Activated naive CD4-positive, alpha-beta T cell treated with anti-CD3 and anti-CD28 coated beads, Interleukin-2, amount 10 ng/mL, durations not matched to agents 7 days and 5 days (primary cell): ENCODE measurements at regions not wholly inside any gene's neighbourhood (a gene's known extent, or its start where the extent isn't known, plus 50 kb on each side); places are given as distances from the start of the nearest gene placed in this dataset.

Experiments
- CTCF ChIA-PET: fragments of 350-600 bp; sonication (Branson Sonifier 250); formaldehyde crosslinking; loops from one replicate; lab custom pipeline; 2021; ENCODE audit warnings: antibody characterized with exemption; lab: Charles Lee
- DNase-seq: peaks from one replicate; pipeline ENCODE4 v3.0.0-alpha.2; 2020
- H3K27ac Mint-ChIP-seq: one replicate; pipeline ENCODE4 v1.8.0; 2021; ENCODE audit warnings: mild to moderate bottlenecking, moderate library complexity, mixed read lengths
- H3K27me3 Mint-ChIP-seq: one replicate; pipeline ENCODE4 v1.8.0; 2021; ENCODE audit warnings: mild to moderate bottlenecking, mixed read lengths
- H3K36me3 Mint-ChIP-seq: one replicate; pipeline ENCODE4 v1.8.0; 2021; ENCODE audit warnings: mixed read lengths
- H3K4me1 Mint-ChIP-seq: one replicate; pipeline ENCODE4 v1.8.0; 2021; ENCODE audit warnings: mixed read lengths
- H3K4me3 Mint-ChIP-seq: one replicate; pipeline ENCODE4 v1.8.0; 2021; ENCODE audit warnings: mild to moderate bottlenecking, moderate library complexity, mixed read lengths
- H3K9me3 Mint-ChIP-seq: one replicate; pipeline ENCODE4 v1.8.0; 2021; ENCODE audit warnings: mixed read lengths

DNA sequence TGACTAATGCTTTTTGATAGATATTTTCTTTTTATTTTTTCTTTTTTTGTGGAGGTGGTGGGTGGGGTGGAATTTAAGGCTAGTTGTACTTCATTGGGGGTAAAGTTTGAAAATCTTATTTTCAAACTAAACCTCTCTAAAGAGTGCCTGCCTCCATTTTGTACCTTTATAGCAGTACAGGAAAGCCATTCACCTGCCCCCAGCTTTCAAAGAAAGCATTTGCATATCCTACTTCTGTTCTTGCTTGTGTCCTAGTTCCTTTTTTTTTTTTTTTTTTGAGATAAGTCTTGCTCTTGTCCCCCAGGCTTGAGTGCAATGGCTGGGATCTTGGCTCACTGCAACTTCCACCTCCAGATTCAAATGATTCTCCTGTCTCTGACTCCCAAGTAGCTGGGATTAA lies 766.2 kb upstream of the LRRC4C start:
- Mint-ChIP-seq H3K4me3 (no peak overlapping the region), H3K9me3 (peaks cover 10% of the 10 kb centered on the region), H3K4me1 (no peaks in the 10 kb centered on the region), H3K27ac (no peak overlapping the region), H3K36me3 (no peaks in the 10 kb centered on the region), H3K27me3 (no peaks in the 10 kb centered on the region)
- CTCF ChIA-PET, result no interaction called here
- no peak for DNase-seq

DNA sequence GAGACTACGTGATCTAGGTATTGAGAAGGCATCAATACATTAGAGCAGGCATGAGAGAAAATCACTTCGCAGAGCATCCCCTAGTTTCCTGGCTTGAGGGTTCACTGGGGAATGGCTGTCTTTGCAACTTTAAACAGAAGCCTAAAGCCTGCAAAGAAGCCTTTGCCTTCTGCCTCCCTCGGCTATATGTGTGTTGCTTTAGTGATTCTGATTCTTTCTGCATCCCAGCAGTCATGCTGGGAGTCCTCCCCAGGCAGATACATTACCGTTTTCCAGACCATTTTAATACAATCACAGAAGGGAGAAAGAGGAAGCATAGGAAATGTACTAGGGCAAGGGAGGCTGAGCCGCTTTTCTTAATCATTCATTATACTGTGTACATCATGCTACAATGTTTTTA lies 773.2 kb upstream of the LRRC4C start:
- Mint-ChIP-seq H3K9me3 (peaks cover 6% of the 10 kb centered on the region), H3K4me3 (no peak overlapping the region), H3K36me3 (no peaks in the 10 kb centered on the region), H3K27me3 (no peaks in the 10 kb centered on the region), H3K27ac (no peak overlapping the region), H3K4me1 (no peaks in the 10 kb centered on the region)
- CTCF ChIA-PET, result no interaction called here
- DNase-seq, result no peak

DNA sequence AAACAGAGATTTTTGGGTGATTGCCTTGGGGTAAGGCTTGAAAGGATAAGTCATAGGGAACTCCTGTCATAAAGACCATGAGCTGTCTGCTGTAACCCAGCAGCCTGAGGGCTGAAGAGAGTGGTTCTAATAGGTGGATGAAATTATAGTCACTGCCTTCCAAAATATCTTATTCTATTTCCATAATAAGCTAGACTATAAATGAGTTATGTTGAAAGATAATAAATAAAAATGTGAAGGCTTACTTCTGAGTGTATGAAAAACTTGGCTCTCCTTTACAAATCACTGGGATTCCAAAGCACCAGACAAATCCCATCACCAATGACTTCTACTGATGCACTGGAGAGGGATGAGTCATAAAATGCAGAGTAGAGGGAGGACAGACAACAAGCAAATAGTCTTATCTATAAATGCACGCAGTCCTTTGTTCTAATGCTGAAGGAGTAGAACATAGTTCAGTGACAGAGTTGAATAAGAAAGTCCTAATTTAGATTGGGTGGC lies 775.0 kb upstream of the LRRC4C start:
- H3K9me3 Mint-ChIP-seq, result peaks cover 11% of the 10 kb centered on the region
- H3K27ac Mint-ChIP-seq, result no peak overlapping the region
- H3K36me3 Mint-ChIP-seq, result no peaks in the 10 kb centered on the region
- DNase-seq, result no peak
- H3K4me3 Mint-ChIP-seq, result no peak overlapping the region
- CTCF ChIA-PET, result no interaction called here
- no peaks in the 10 kb centered on the region for H3K4me1 Mint-ChIP-seq
- H3K27me3 Mint-ChIP-seq, result no peaks in the 10 kb centered on the region

DNA sequence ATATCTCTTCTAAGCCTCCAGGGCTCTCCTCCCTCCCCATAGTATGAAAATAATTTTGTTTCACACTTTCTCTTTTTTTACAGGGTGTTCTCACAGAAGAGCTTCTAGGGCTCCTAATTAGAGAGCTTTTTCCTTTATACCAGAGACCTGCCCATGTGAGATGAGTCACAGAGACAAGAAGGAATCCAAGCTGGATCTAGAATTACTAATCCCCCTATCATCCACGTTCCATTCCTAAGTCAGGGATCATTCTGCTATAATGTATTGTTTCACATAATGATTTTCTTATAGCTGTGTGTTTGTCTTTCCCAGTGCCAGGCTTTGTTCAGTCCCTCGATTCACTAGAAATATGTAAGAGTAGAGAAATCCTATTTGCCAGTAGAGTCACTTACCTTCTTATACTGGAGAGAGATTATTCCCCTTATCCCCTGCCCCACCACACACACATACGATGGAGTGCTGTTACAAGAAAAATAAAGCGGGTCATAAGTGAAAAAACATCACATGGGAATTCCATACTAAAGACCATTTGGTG lies 778.3 kb upstream of the LRRC4C start:
- CTCF ChIA-PET, result no interaction called here
- H3K9me3 Mint-ChIP-seq, result peaks cover 14% of the 10 kb centered on the region
- no peak overlapping the region for H3K4me3 Mint-ChIP-seq
- no peaks in the 10 kb centered on the region for H3K36me3 Mint-ChIP-seq
- H3K4me1 Mint-ChIP-seq, result no peaks in the 10 kb centered on the region
- no peak for DNase-seq
- no peak overlapping the region for H3K27ac Mint-ChIP-seq
- no peaks in the 10 kb centered on the region for H3K27me3 Mint-ChIP-seq

DNA sequence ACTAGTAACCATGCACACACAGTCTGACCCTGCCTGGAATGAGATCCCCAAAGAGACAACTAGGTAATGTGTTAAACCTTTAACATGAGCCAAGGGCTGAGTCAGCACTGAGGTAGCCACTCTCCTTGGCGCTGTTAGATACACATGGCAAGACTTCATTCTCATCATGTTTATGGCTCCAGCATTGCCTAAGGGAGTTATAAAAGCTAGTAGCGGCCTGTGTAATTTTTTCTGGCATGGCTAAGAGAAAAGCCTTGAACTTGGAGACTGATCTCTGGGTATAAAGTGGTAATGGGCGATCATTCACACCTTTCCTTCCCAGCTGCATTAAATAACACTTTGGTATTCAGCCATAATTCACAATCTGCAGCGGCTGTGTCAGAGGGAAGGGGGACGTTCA lies 779.7 kb upstream of the LRRC4C start:
- CTCF ChIA-PET, result no interaction called here
- Mint-ChIP-seq H3K9me3 (peaks cover 16% of the 10 kb centered on the region), H3K27ac (no peak overlapping the region), H3K4me3 (no peak overlapping the region), H3K27me3 (no peaks in the 10 kb centered on the region), H3K36me3 (no peaks in the 10 kb centered on the region), H3K4me1 (no peaks in the 10 kb centered on the region)
- no peak for DNase-seq

DNA sequence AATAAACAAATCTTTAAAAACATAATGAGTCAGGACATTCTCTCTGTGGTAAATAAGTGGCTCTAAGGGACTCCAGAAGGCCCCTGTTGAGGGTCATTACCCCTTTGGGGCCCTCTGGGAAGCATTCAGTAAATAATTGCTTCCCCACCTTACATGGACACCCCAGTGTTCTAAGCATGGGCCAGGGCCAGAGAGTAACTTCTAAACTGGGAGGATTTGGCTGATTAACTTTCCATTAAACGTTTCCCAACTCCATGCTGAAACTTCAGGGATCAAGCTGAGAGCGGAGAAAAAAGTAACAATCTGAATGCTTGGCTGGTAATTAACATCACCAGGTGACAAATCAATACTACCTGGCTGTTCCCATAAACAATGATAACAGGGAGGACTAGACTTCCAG lies 783.9 kb upstream of the LRRC4C start:
- no peaks in the 10 kb centered on the region for H3K4me1 Mint-ChIP-seq
- no peaks in the 10 kb centered on the region for H3K27me3 Mint-ChIP-seq
- CTCF ChIA-PET, result no interaction called here
- no peaks in the 10 kb centered on the region for H3K36me3 Mint-ChIP-seq
- H3K9me3 Mint-ChIP-seq, result peaks cover 13% of the 10 kb centered on the region
- no peak for DNase-seq
- H3K4me3 Mint-ChIP-seq, result no peak overlapping the region
- no peak overlapping the region for H3K27ac Mint-ChIP-seq

DNA sequence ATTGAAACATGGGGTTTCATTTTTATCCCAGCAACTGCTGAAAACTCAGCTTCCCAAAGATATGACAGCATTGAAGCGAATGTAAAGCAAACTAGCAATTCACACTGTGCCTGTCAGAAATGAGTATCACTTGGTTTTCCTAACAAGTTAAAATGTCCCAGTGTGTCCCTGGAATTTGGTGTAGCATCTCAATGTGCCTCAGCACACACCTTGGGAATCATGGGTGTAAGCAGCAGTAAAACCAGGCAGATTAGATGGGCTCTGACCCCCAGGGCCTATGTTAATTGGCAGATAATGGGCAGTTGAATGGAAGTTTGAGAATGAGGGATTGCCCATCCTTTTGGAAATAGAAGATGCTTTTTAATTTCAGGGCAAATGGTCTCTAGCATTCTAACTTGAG lies 784.9 kb upstream of the LRRC4C start:
- H3K9me3 Mint-ChIP-seq, result peaks cover 10% of the 10 kb centered on the region
- CTCF ChIA-PET, result no interaction called here
- DNase-seq, result no peak
- H3K27me3 Mint-ChIP-seq, result no peaks in the 10 kb centered on the region
- H3K4me1 Mint-ChIP-seq, result no peaks in the 10 kb centered on the region
- no peaks in the 10 kb centered on the region for H3K36me3 Mint-ChIP-seq
- H3K4me3 Mint-ChIP-seq, result no peak overlapping the region
- no peak overlapping the region for H3K27ac Mint-ChIP-seq

GRCh38 chr11:42249401-42249800 lies 789.9 kb upstream of the LRRC4C start:
- H3K27ac Mint-ChIP-seq, result no peak overlapping the region
- CTCF ChIA-PET, result no interaction called here
- H3K4me3 Mint-ChIP-seq, result no peak overlapping the region

GRCh38 chr11:42249956-42250355 lies 790.5 kb upstream of the LRRC4C start:
- no peaks in the 10 kb centered on the region for H3K27me3 Mint-ChIP-seq
- CTCF ChIA-PET, result no interaction called here
- no peaks in the 10 kb centered on the region for H3K4me1 Mint-ChIP-seq
- no peak overlapping the region for H3K4me3 Mint-ChIP-seq
- H3K27ac Mint-ChIP-seq, result no peak overlapping the region
- DNase-seq, result no peak
- no peaks in the 10 kb centered on the region for H3K36me3 Mint-ChIP-seq
- peaks cover 7% of the 10 kb centered on the region for H3K9me3 Mint-ChIP-seq

More at GRCh38 chr11:42249401-42249800, 789.9 kb upstream of the LRRC4C start:
- DNase-seq, result no peak
- Mint-ChIP-seq H3K4me1 (no peaks in the 10 kb centered on the region), H3K9me3 (peaks cover 6% of the 10 kb centered on the region), H3K27me3 (no peaks in the 10 kb centered on the region), H3K36me3 (no peaks in the 10 kb centered on the region)

DNA sequence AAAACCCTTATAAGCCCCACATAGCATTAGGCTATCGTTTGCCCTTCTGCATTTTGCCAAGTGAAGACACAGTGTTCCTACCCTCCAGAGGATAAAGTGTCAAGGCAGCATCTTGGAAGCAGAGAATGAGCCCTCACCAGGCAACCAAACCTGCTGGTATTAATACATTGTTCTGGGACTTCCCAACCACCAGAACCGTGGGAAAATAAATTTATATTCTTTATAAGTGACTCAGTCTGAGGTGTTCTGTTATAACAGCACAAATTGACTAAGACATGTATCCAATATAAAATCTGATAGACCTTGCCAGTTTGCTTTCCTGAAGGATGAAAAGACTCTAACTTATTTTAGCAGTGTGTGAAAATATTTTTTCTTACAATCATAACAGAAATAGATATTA lies 792.5 kb upstream of the LRRC4C start:
- Mint-ChIP-seq H3K9me3 (peaks cover 7% of the 10 kb centered on the region), H3K4me1 (no peaks in the 10 kb centered on the region)
- CTCF ChIA-PET, result no interaction called here

DNA sequence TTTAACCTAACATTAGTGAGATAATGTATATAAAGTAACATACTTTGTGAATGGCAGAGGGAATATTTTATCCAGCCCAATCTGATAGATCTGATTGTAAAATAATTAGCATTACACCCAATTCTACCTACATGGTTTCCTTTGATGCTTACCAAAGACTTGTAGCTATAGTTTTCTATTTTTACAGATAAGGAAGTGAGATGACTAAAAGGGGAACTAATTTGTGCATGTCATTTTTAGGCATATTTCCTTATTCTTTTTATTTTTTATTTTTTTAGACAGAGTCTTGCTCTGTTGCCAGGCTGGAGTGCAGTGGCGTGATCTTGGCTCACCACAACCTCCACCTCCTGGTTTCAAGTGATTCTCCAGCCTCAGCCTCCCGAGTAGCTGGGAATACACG lies 793.7 kb upstream of the LRRC4C start:
- CTCF ChIA-PET, result no interaction called here
- no peaks in the 10 kb centered on the region for H3K4me1 Mint-ChIP-seq
- H3K27ac Mint-ChIP-seq, result no peak overlapping the region
- no peaks in the 10 kb centered on the region for H3K36me3 Mint-ChIP-seq
- no peaks in the 10 kb centered on the region for H3K27me3 Mint-ChIP-seq
- no peak overlapping the region for H3K4me3 Mint-ChIP-seq
- H3K9me3 Mint-ChIP-seq, result peaks cover 1% of the 10 kb centered on the region
- DNase-seq, result no peak

More for the DNA sequence above, 792.5 kb upstream of the LRRC4C start:
- H3K4me3 Mint-ChIP-seq, result no peak overlapping the region
- no peaks in the 10 kb centered on the region for H3K27me3 Mint-ChIP-seq
- H3K27ac Mint-ChIP-seq, result no peak overlapping the region
- H3K36me3 Mint-ChIP-seq, result no peaks in the 10 kb centered on the region
- no peak for DNase-seq

- Mint-ChIP-seq H3K36me3 (no peaks in the 10 kb centered on the region), H3K27ac (no peak overlapping the region), H3K4me3 (no peak overlapping the region), H3K27me3 (no peaks in the 10 kb centered on the region), H3K4me1 (no peaks in the 10 kb centered on the region), H3K9me3 (peaks cover 1% of the 10 kb centered on the region)
- CTCF ChIA-PET, result no interaction called here
- DNase-seq, result no peak
Measured at GRCh38 chr11:42255906-42256305, 796.5 kb upstream of the LRRC4C start.

GRCh38 chr11:42257534-42257933 lies 798.1 kb upstream of the LRRC4C start:
- DNase-seq, result no peak
- Mint-ChIP-seq H3K4me1 (no peaks in the 10 kb centered on the region), H3K4me3 (no peak overlapping the region), H3K27me3 (no peaks in the 10 kb centered on the region), H3K27ac (no peak overlapping the region), H3K36me3 (no peaks in the 10 kb centered on the region), H3K9me3 (peaks cover 1% of the 10 kb centered on the region)
- CTCF ChIA-PET, result no interaction called here

- H3K4me3 Mint-ChIP-seq, result no peak overlapping the region
Measured at GRCh38 chr11:42265072-42265471, 805.6 kb upstream of the LRRC4C start.

GRCh38 chr11:42271306-42271705 lies 811.9 kb upstream of the LRRC4C start:
- H3K4me1 Mint-ChIP-seq, result no peaks in the 10 kb centered on the region

More at GRCh38 chr11:42265072-42265471, 805.6 kb upstream of the LRRC4C start:
- no peaks in the 10 kb centered on the region for H3K27me3 Mint-ChIP-seq
- no peaks in the 10 kb centered on the region for H3K36me3 Mint-ChIP-seq
- H3K9me3 Mint-ChIP-seq, result peaks cover 3% of the 10 kb centered on the region
- CTCF ChIA-PET, result no interaction called here
- no peak overlapping the region for H3K27ac Mint-ChIP-seq
- H3K4me1 Mint-ChIP-seq, result no peaks in the 10 kb centered on the region
- DNase-seq, result no peak

DNA sequence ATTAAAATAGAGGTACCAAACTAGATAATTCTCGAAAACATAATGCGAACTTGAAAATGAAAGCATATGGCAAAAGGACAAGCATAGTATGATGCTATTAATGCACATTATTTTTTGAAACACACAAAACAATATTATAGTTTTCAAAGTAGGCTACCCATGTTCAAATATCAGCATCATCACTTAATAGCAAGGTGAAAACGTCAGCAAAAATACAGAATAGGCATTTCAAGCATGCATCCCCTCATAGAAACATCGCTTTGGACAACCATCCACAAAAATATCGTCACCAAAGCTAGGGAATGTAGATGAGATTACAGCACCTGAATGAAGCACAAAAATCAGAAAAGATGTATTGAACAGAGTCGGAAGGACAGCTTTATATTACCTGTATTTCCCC lies 814.5 kb upstream of the LRRC4C start:
- no peak for DNase-seq
- no peak overlapping the region for H3K4me3 Mint-ChIP-seq
- peaks cover 16% of the 10 kb centered on the region for H3K9me3 Mint-ChIP-seq
- CTCF ChIA-PET, result no interaction called here
- no peaks in the 10 kb centered on the region for H3K4me1 Mint-ChIP-seq
- no peak overlapping the region for H3K27ac Mint-ChIP-seq
- no peaks in the 10 kb centered on the region for H3K27me3 Mint-ChIP-seq
- H3K36me3 Mint-ChIP-seq, result no peaks in the 10 kb centered on the region

More at GRCh38 chr11:42271306-42271705, 811.9 kb upstream of the LRRC4C start:
- Mint-ChIP-seq H3K36me3 (no peaks in the 10 kb centered on the region), H3K27me3 (no peaks in the 10 kb centered on the region), H3K4me3 (no peak overlapping the region), H3K9me3 (peaks cover 14% of the 10 kb centered on the region), H3K27ac (no peak overlapping the region)
- no peak for DNase-seq
- CTCF ChIA-PET, result no interaction called here
